ENCODE measurements at regions not wholly inside any gene's neighbourhood (a gene's known extent, or its start where the extent isn't known, plus 50 kb on each side); places are given as distances from the start of the nearest gene placed in this dataset.

- H3K9me3 ChIP-seq, result no peaks in the 10 kb centered on the region
- no peak for DNase-seq
- 81 to 84% methylated on average over 8 of the region's 8 CpGs for WGBS, 2 donors
- H3K27me3 ChIP-seq, result no peaks in the 10 kb centered on the region
- no peak for ATAC-seq (ENCODE audit: low FRiP score in 2 of 2)
- H3K36me3 ChIP-seq, result no peaks in the 10 kb centered on the region
- TF ChIP-seq EP300 (IDR thresholded peaks at IDR 0.05), result no peak
- H3K4me1 ChIP-seq, result no peaks in the 10 kb centered on the region
- no peak overlapping the region for H3K4me3 ChIP-seq
- H3K27ac ChIP-seq, result no peak overlapping the region
Observed at GRCh38 chr3:59115364-59116232, 65.8 kb upstream of the CFAP20DC start.

- H3K4me3 ChIP-seq, result no peak overlapping the region
- no peak for DNase-seq
- 56 to 57% methylated on average over 5 of the region's 5 CpGs for WGBS, 2 donors
- H3K36me3 ChIP-seq, result no peaks in the 10 kb centered on the region
- H3K27me3 ChIP-seq, result no peaks in the 10 kb centered on the region
- H3K4me1 ChIP-seq, result no peaks in the 10 kb centered on the region
- TF ChIP-seq POLR2AphosphoS5 (IDR thresholded peaks at IDR 0.05), result no peak
- TF ChIP-seq CTCF (IDR thresholded peaks at IDR 0.05), result no peak
- TF ChIP-seq POLR2A (IDR thresholded peaks at IDR 0.05), result no peak
- no peak for TF ChIP-seq EP300 (IDR thresholded peaks at IDR 0.05)
- no peak for ATAC-seq (ENCODE audit: low FRiP score in 2 of 2)
- H3K27ac ChIP-seq, result no peak overlapping the region
- H3K9me3 ChIP-seq, result no peaks in the 10 kb centered on the region
Observed at GRCh38 chr3:59107856-59108815, 58.3 kb upstream of the CFAP20DC start.

GRCh38 chr3:59106085-59106648, 56.3 kb upstream of the CFAP20DC start:
- no peaks in the 10 kb centered on the region for H3K27me3 ChIP-seq
- H3K9me3 ChIP-seq, result no peaks in the 10 kb centered on the region
- no peak overlapping the region for H3K27ac ChIP-seq
- TF ChIP-seq POLR2AphosphoS5 (IDR thresholded peaks at IDR 0.05) (no peak), EP300 (IDR thresholded peaks at IDR 0.05) (no peak), POLR2A (IDR thresholded peaks at IDR 0.05) (no peak), CTCF (IDR thresholded peaks at IDR 0.05) (no peak)
- WGBS, 2 donors, result 60 to 75% methylated on average over 1 of the region's 1 CpG
- no peak for ATAC-seq (ENCODE audit: low FRiP score in 2 of 2)
- no peaks in the 10 kb centered on the region for H3K36me3 ChIP-seq
- H3K4me3 ChIP-seq, result no peak overlapping the region
- no peak for DNase-seq
- no peaks in the 10 kb centered on the region for H3K4me1 ChIP-seq

GRCh38 chr3:59103552-59103951, 53.7 kb upstream of the CFAP20DC start:
- H3K36me3 ChIP-seq, result no peaks in the 10 kb centered on the region
- DNase-seq, result no peak
- TF ChIP-seq POLR2AphosphoS5 (IDR thresholded peaks at IDR 0.05) (no peak), CTCF (IDR thresholded peaks at IDR 0.05) (no peak), EP300 (IDR thresholded peaks at IDR 0.05) (no peak), POLR2A (IDR thresholded peaks at IDR 0.05) (no peak)
- no peaks in the 10 kb centered on the region for H3K27me3 ChIP-seq
- no peaks in the 10 kb centered on the region for H3K4me1 ChIP-seq
- no peak for ATAC-seq (ENCODE audit: low FRiP score in 2 of 2)
- H3K9me3 ChIP-seq, result no peaks in the 10 kb centered on the region
- no peak overlapping the region for H3K27ac ChIP-seq
- WGBS, 2 donors, result 81 to 86% methylated on average over 1 of the region's 1 CpG
- no peak overlapping the region for H3K4me3 ChIP-seq

GRCh38 chr3:59101231-59101736, 51.5 kb upstream of the CFAP20DC start:
- WGBS, 2 donors, result 95 to 97% methylated on average over 4 of the region's 4 CpGs
- no peak for TF ChIP-seq EP300 (IDR thresholded peaks at IDR 0.05)
- no peak for TF ChIP-seq POLR2A (IDR thresholded peaks at IDR 0.05)
- no peak for TF ChIP-seq POLR2AphosphoS5 (IDR thresholded peaks at IDR 0.05)
- TF ChIP-seq CTCF (IDR thresholded peaks at IDR 0.05), result no peak
- H3K27ac ChIP-seq, result no peak overlapping the region
- H3K4me3 ChIP-seq, result no peak overlapping the region
- H3K9me3 ChIP-seq, result peaks cover 0 to 8% (median 0%) of the 10 kb centered on the region in 4 donors
- H3K27me3 ChIP-seq, result no peaks in the 10 kb centered on the region
- no peaks in the 10 kb centered on the region for H3K4me1 ChIP-seq
- no peak for DNase-seq
- no peaks in the 10 kb centered on the region for H3K36me3 ChIP-seq
- no peak for ATAC-seq (ENCODE audit: low FRiP score in 2 of 2)
